NB4 (cell line): ENCODE measurements at regions not wholly inside any gene's neighbourhood (a gene's known extent, or its start where the extent isn't known, plus 50 kb on each side); places are given as distances from the start of the nearest gene placed in this dataset.

Experiments
- MYC ChIP-seq: IDR thresholded peaks from 2 replicates; pipeline ENCODE4 v1.6.1; 2011; ENCODE audit warnings: low read depth, low read length
- POLR2A ChIP-seq: IDR thresholded peaks from 2 replicates; pipeline ENCODE4 v1.6.1; 2011; ENCODE audit warnings: mild to moderate bottlenecking; ENCODE audit not compliant: insufficient read length; ENCODE audit errors: extremely low read depth
- TF ChIP-seq, protein P1 (sequence below): IDR thresholded peaks from one replicate; pipeline ENCODE4 v1.5.1; 2012; ENCODE audit warnings: low read depth, low read length

DNA sequence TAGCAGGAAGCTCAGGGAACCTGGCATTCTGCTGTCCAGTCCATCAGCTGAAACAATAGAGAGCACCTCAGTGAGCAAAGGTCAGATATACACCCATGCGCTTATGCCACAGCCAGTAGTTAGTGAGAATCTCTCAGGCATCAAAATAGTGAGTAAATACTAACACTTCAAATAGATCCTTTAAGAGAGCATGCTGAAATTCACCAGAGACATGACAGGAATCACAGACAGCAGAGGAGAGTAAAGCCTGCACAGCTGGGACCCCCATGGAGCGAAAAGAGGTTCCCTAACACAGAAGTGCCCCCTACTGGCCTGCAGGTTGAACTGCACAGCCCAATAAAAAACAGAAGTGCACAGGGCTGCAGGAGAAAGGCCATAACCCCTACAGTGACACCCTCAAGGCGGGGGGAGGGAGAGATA lies 57.6 kb upstream of the ANTXRL start:
- TF ChIP-seq, protein P1, sequence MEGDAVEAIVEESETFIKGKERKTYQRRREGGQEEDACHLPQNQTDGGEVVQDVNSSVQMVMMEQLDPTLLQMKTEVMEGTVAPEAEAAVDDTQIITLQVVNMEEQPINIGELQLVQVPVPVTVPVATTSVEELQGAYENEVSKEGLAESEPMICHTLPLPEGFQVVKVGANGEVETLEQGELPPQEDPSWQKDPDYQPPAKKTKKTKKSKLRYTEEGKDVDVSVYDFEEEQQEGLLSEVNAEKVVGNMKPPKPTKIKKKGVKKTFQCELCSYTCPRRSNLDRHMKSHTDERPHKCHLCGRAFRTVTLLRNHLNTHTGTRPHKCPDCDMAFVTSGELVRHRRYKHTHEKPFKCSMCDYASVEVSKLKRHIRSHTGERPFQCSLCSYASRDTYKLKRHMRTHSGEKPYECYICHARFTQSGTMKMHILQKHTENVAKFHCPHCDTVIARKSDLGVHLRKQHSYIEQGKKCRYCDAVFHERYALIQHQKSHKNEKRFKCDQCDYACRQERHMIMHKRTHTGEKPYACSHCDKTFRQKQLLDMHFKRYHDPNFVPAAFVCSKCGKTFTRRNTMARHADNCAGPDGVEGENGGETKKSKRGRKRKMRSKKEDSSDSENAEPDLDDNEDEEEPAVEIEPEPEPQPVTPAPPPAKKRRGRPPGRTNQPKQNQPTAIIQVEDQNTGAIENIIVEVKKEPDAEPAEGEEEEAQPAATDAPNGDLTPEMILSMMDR = peak; percentile 97
- TF ChIP-seq POLR2A (no peak), MYC (no peak)
